ENCODE measurements at regions not wholly inside any gene's neighbourhood (a gene's known extent, or its start where the extent isn't known, plus 50 kb on each side); places are given as distances from the start of the nearest gene placed in this dataset.

GRCh38 chr1:200307755-200308066 is 102.1 kb downstream of the ZNF281 start:
- Histone ChIP-seq H3K79me2 (ENCODE audit: insufficient read depth, low read depth, low read length) (no peaks in the 10 kb centered on the region), H3K27ac (ENCODE audit: low read depth, low read length, poor library complexity, severe bottlenecking) (no peak overlapping the region), H3K9me3 (ENCODE audit: low read length) (no peaks in the 10 kb centered on the region), H3K9me2 (ENCODE audit: insufficient read depth, low read length) (no peaks in the 10 kb centered on the region), H3K4me2 (ENCODE audit: low read length) (no peak overlapping the region; the same call in 1 of the 2 replicates), H3K4me1 (ENCODE audit: insufficient read depth, low read length, poor library complexity, severe bottlenecking) (peaks cover 55% of the 10 kb centered on the region), H2AFZ (ENCODE audit: low read length) (no peak overlapping the region; the same call in 1 of the 2 replicates), H4K20me1 (ENCODE audit: insufficient read depth, low read length) (no peaks in the 10 kb centered on the region), H3K36me3 (ENCODE audit: insufficient read depth, low read length) (no peaks in the 10 kb centered on the region), H3K4me3 (ENCODE audit: low read depth, low read length, poor library complexity, severe bottlenecking) (no peak overlapping the region)
- intact Hi-C loops (cut with micrococcal nuclease; ENCODE audit: unreplicated experiment) = loop anchor here (1.0 to 10.0 kb wide), 7 partner anchors 21 to 623 kb away; no protein-coding TSS in a partner anchor
- ChIA-PET CTCF (ENCODE audit: unreplicated experiment) (interaction anchor here (1.0 kb wide), 1 partner anchor 97 kb away, joined by 3 read pairs; no protein-coding TSS in a partner anchor), POLR2A (interaction anchor here (0.5 to 1.9 kb wide), 5 partner anchors 11 to 191 kb away, joined by 3 to 8 read pairs (median 4); no protein-coding TSS in a partner anchor)
- no TSS peak for BruUV-seq (replicated peaks)
- TF ChIP-seq EZH2phosphoT487 (IDR thresholded peaks at IDR 0.05; ENCODE audit: borderline replicate concordance, low read depth, low read length) = no peak
- TF ChIP-seq CTCF (conservative IDR thresholded peaks at IDR 0.05; ENCODE audit: low read length) = peak; percentile 69; the same call in 1 of the 2 replicates
- DNase-seq (ENCODE audit: low spot score) = no peak

- no peaks in the 10 kb centered on the region for H4K20me1 ChIP-seq (ENCODE audit: insufficient read depth, low read length)
- no TSS peak for BruUV-seq (replicated peaks)
- ChIA-PET POLR2A (interaction anchor here (0.5 to 1.9 kb wide), 6 partner anchors 10 to 191 kb away, joined by 3 to 8 read pairs (median 4); no protein-coding TSS in a partner anchor), CTCF (ENCODE audit: unreplicated experiment) (interaction anchor here (1.0 kb wide), 1 partner anchor 98 kb away, joined by 3 read pairs; no protein-coding TSS in a partner anchor)
- peak overlapping the region; percentile 38 for H3K4me3 ChIP-seq (ENCODE audit: low read depth, low read length, poor library complexity, severe bottlenecking)
- intact Hi-C loops (cut with micrococcal nuclease; ENCODE audit: unreplicated experiment) = loop anchor here (1.0 to 10.0 kb wide), 7 partner anchors 21 to 622 kb away; no protein-coding TSS in a partner anchor
- TF ChIP-seq CTCF (conservative IDR thresholded peaks at IDR 0.05; ENCODE audit: low read length) (peak; percentile 99), EZH2phosphoT487 (IDR thresholded peaks at IDR 0.05; ENCODE audit: borderline replicate concordance, low read depth, low read length) (no peak)
- H3K4me2 ChIP-seq (ENCODE audit: low read length) = peak overlapping the region; percentile 59
- no peaks in the 10 kb centered on the region for H3K36me3 ChIP-seq (ENCODE audit: insufficient read depth, low read length)
- DNase-seq (ENCODE audit: low spot score) = peak; percentile 64
- H3K9me3 ChIP-seq (ENCODE audit: low read length) = no peaks in the 10 kb centered on the region
- no peaks in the 10 kb centered on the region for H3K9me2 ChIP-seq (ENCODE audit: insufficient read depth, low read length)
- peak overlapping the region; percentile 53 for H3K27ac ChIP-seq (ENCODE audit: low read depth, low read length, poor library complexity, severe bottlenecking)
- H2AFZ ChIP-seq (ENCODE audit: low read length) = peak overlapping the region; percentile 71
- H3K79me2 ChIP-seq (ENCODE audit: insufficient read depth, low read depth, low read length) = no peaks in the 10 kb centered on the region
- H3K4me1 ChIP-seq (ENCODE audit: insufficient read depth, low read length, poor library complexity, severe bottlenecking) = peaks cover 60% of the 10 kb centered on the region
These were observed 102.7 kb downstream of the ZNF281 start for GRCh38 chr1:200306944-200307754.
